Ectodermal cell (in vitro differentiated cells): ENCODE measurements at regions not wholly inside any gene's neighbourhood (a gene's known extent, or its start where the extent isn't known, plus 50 kb on each side); places are given as distances from the start of the nearest gene placed in this dataset.

Source experiments
- H3K27ac ChIP-seq: 2 replicates; pipeline ENCODE4 v1.7.0; 2013; ENCODE audit warnings: mild to moderate bottlenecking, low read depth, low read length; ENCODE audit not compliant: insufficient read depth, poor library complexity, severe bottlenecking
- H3K27me3 ChIP-seq: 2 replicates; pipeline ENCODE4 v1.7.0; 2013; ENCODE audit warnings: mild to moderate bottlenecking, low read length; ENCODE audit not compliant: insufficient read depth, control insufficient read depth, poor library complexity, severe bottlenecking
- H3K36me3 ChIP-seq: one replicate; pipeline ENCODE4 v1.7.0; 2013; ENCODE audit warnings: low read length; ENCODE audit not compliant: control insufficient read depth, insufficient read depth
- H3K4me1 ChIP-seq: one replicate; pipeline ENCODE4 v1.7.0; 2013; ENCODE audit warnings: low read length; ENCODE audit not compliant: control insufficient read depth, insufficient read depth
- H3K4me3 ChIP-seq: 2 replicates; pipeline ENCODE4 v1.7.0; 2013; ENCODE audit warnings: low read depth, low read length, control low read depth; ENCODE audit not compliant: insufficient read depth
- H3K9me3 ChIP-seq: 2 replicates; pipeline ENCODE4 v1.7.0; 2013; ENCODE audit warnings: mild to moderate bottlenecking, low read length, moderate library complexity; ENCODE audit not compliant: control insufficient read depth
- WGBS, 2 experiments: methylation state at CpG; one replicate each; pipeline ENCODE4 v1.1.7; 2013; ENCODE audit warnings: missing lambda C conversion rate in 2 of 2; 5-methylcytosine and 5-hydroxymethylcytosine counted together

- Histone ChIP-seq H3K9me3 (no peaks in the 10 kb centered on the region), H3K27ac (no peak overlapping the region), H3K4me1 (no peaks in the 10 kb centered on the region)
Measured at GRCh38 chr4:30903502-30904214, 183.5 kb downstream of the PCDH7 start.

GRCh38 chr4:30904215-30904555, 184.0 kb downstream of the PCDH7 start:
- H3K9me3 ChIP-seq: no peaks in the 10 kb centered on the region
- no peaks in the 10 kb centered on the region for H3K27me3 ChIP-seq
- 47 to 64% methylated on average over 2 of the region's 2 CpGs for WGBS, 2 experiments
- no peaks in the 10 kb centered on the region for H3K36me3 ChIP-seq
- no peak overlapping the region for H3K27ac ChIP-seq
- no peaks in the 10 kb centered on the region for H3K4me1 ChIP-seq
- no peak overlapping the region for H3K4me3 ChIP-seq

More at GRCh38 chr4:30903502-30904214, 183.5 kb downstream of the PCDH7 start:
- no peak overlapping the region for H3K4me3 ChIP-seq
- H3K27me3 ChIP-seq: no peaks in the 10 kb centered on the region
- no peaks in the 10 kb centered on the region for H3K36me3 ChIP-seq

GRCh38 chr4:30904588-30904987, 184.4 kb downstream of the PCDH7 start:
- H3K36me3 ChIP-seq: no peaks in the 10 kb centered on the region
- no peaks in the 10 kb centered on the region for H3K9me3 ChIP-seq
- H3K4me3 ChIP-seq: no peak overlapping the region
- 73 to 90% methylated on average over 2 of the region's 2 CpGs for WGBS, 2 experiments
- H3K27me3 ChIP-seq: no peaks in the 10 kb centered on the region
- no peaks in the 10 kb centered on the region for H3K4me1 ChIP-seq
- no peak overlapping the region for H3K27ac ChIP-seq

GRCh38 chr4:30912098-30912714, 192.0 kb downstream of the PCDH7 start:
- Histone ChIP-seq H3K9me3 (no peaks in the 10 kb centered on the region), H3K27ac (no peak overlapping the region), H3K36me3 (no peaks in the 10 kb centered on the region), H3K4me1 (no peaks in the 10 kb centered on the region), H3K27me3 (no peaks in the 10 kb centered on the region), H3K4me3 (no peak overlapping the region)
- 84 to 87% methylated on average over 1 of the region's 1 CpG for WGBS, 2 experiments

GRCh38 chr4:30916337-30917274, 196.4 kb downstream of the PCDH7 start:
- H3K27ac ChIP-seq: no peak overlapping the region
- no peaks in the 10 kb centered on the region for H3K27me3 ChIP-seq
- 79 to 82% methylated on average over 4 to 5 of the region's 5 CpGs for WGBS, 2 experiments

GRCh38 chr4:30917946-30918345, 197.8 kb downstream of the PCDH7 start:
- Histone ChIP-seq H3K27ac (no peak overlapping the region), H3K4me1 (peaks cover 3% of the 10 kb centered on the region), H3K27me3 (no peaks in the 10 kb centered on the region), H3K36me3 (no peaks in the 10 kb centered on the region), H3K9me3 (no peaks in the 10 kb centered on the region), H3K4me3 (no peak overlapping the region)

More at GRCh38 chr4:30916337-30917274, 196.4 kb downstream of the PCDH7 start:
- no peaks in the 10 kb centered on the region for H3K36me3 ChIP-seq
- no peak overlapping the region for H3K4me3 ChIP-seq
- peaks cover 3% of the 10 kb centered on the region for H3K4me1 ChIP-seq
- no peaks in the 10 kb centered on the region for H3K9me3 ChIP-seq

GRCh38 chr4:30919458-30919857, 199.3 kb downstream of the PCDH7 start:
- Histone ChIP-seq H3K9me3 (no peaks in the 10 kb centered on the region), H3K27me3 (no peaks in the 10 kb centered on the region), H3K4me3 (no peak overlapping the region), H3K4me1 (peaks cover 3% of the 10 kb centered on the region), H3K27ac (no peak overlapping the region), H3K36me3 (no peaks in the 10 kb centered on the region)
- no CpG with 5 or more reads among the region's 1 CpG for WGBS, 2 experiments

- H3K27ac ChIP-seq: no peak overlapping the region
- no peaks in the 10 kb centered on the region for H3K36me3 ChIP-seq
- H3K9me3 ChIP-seq: no peaks in the 10 kb centered on the region
- peaks cover 3% of the 10 kb centered on the region for H3K4me1 ChIP-seq
- no peaks in the 10 kb centered on the region for H3K27me3 ChIP-seq
- no peak overlapping the region for H3K4me3 ChIP-seq
- WGBS, 2 experiments: 65 to 73% methylated on average over 8 to 11 of the region's 11 CpGs
Measured at GRCh38 chr4:30920043-30920442, 199.9 kb downstream of the PCDH7 start.

- H3K4me1 ChIP-seq: peaks cover 3% of the 10 kb centered on the region
- 95 to 99% methylated on average over 4 of the region's 4 CpGs for WGBS, 2 experiments
Measured at GRCh38 chr4:30922625-30923024, 202.5 kb downstream of the PCDH7 start.

GRCh38 chr4:30924495-30924894, 204.3 kb downstream of the PCDH7 start:
- peaks cover 3% of the 10 kb centered on the region for H3K4me1 ChIP-seq
- no peak overlapping the region for H3K27ac ChIP-seq
- H3K4me3 ChIP-seq: no peak overlapping the region
- no peaks in the 10 kb centered on the region for H3K9me3 ChIP-seq
- no peaks in the 10 kb centered on the region for H3K36me3 ChIP-seq
- H3K27me3 ChIP-seq: no peaks in the 10 kb centered on the region

More at GRCh38 chr4:30922625-30923024, 202.5 kb downstream of the PCDH7 start:
- no peaks in the 10 kb centered on the region for H3K27me3 ChIP-seq
- no peaks in the 10 kb centered on the region for H3K36me3 ChIP-seq
- H3K4me3 ChIP-seq: no peak overlapping the region
- H3K9me3 ChIP-seq: no peaks in the 10 kb centered on the region
- H3K27ac ChIP-seq: no peak overlapping the region
